HCT116 (cell line): ENCODE measurements at regions not wholly inside any gene's neighbourhood (a gene's known extent, or its start where the extent isn't known, plus 50 kb on each side); places are given as distances from the start of the nearest gene placed in this dataset.
"Not testable (repeated sequence)": the region's sequence is repeated elsewhere in the genome, so short reads cannot be mapped to it uniquely, and the experiment has no call there.

Experiments
- ATAC-seq: fragments of 200-7000 bp; cut with Tn5 transposase; 2 replicates; pipeline ENCODE4 v1.9.1; 2020; ENCODE audit warnings: mild to moderate bottlenecking, moderate library complexity
- BruUV-seq: library from RNA; stranded (reverse); fragments of 400-500 nt; replicated peaks from 2 replicates; lab custom pipeline; 2021; lab: Mats Ljungman, UMichigan
- CTCF ChIA-PET: fragments of 300-600 bp; sonication (Branson Sonifier 250); formaldehyde crosslinking; loops from one replicate; lab custom pipeline; 2021; ENCODE audit warnings: antibody characterized with exemption; lab: Charles Lee
- POLR2A ChIA-PET: fragments of 300-600, 350-600 bp; sonication (Branson Sonifier 250); formaldehyde crosslinking; loops from one replicate; lab custom pipeline; 2021; ENCODE audit warnings: antibody characterized with exemption; lab: Charles Lee
- RAD21 ChIA-PET, 2 experiments: fragments of 300-600 bp; sonication (Branson Sonifier 250); formaldehyde crosslinking; loops; one replicate each; lab custom pipeline; 2023; ENCODE audit warnings: low total read pairs in 2 of 2; ENCODE audit not compliant: uncharacterized antibody in 2 of 2, unreplicated experiment in 2 of 2, low non-redundant PET in 1 of 2; lab: Charles Lee
- DNase-seq: peaks from one replicate; pipeline ENCODE4 v3.0.0-alpha.2; 2010; ENCODE audit warnings: low read depth, low spot score
- H2AFZ ChIP-seq: fragments of 200-600 bp; shearing (Covaris generic), sonication (generic); 2 replicates; pipeline ENCODE4 v1.6.1; 2017; ENCODE audit warnings: low read depth, mixed run types, mixed read lengths, antibody characterized with exemption, low read length; ENCODE audit not compliant: poor library complexity, severe bottlenecking
- H3K27ac ChIP-seq: 2 replicates; pipeline ENCODE4 v1.5.1; 2012; ENCODE audit warnings: low read depth, low read length
- H3K27me3 ChIP-seq: fragments of 200-600 bp; sonication (generic); 2 replicates; pipeline ENCODE4 v1.6.1; 2016; ENCODE audit warnings: mixed run types, low read length, mixed read lengths; ENCODE audit not compliant: insufficient read depth
- H3K36me3 ChIP-seq, 2 experiments: fragments of 200-500 bp in 1 of 2; fragments of 200-600 bp in 1 of 2; sonication (Bioruptor generic) in 1 of 2; sonication (generic) in 1 of 2; 2 replicates each; pipeline versions ENCODE4 v1.5.1 to v1.6.1; 2014 to 2016; ENCODE audit warnings: low read length in 2 of 2, inconsistent platforms in 1 of 2, mixed read lengths in 1 of 2, mixed run types in 1 of 2; ENCODE audit not compliant: insufficient read depth in 2 of 2, control insufficient read depth in 1 of 2
- H3K4me1 ChIP-seq, 2 experiments: fragments of 200-600 bp in 1 of 2; sonication (generic) in 1 of 2; 2 replicates each; pipeline versions ENCODE4 v1.5.1 to v1.6.1; 2012 to 2017; ENCODE audit warnings: low read length in 2 of 2, inconsistent platforms in 1 of 2, mild to moderate bottlenecking in 1 of 2, mixed read lengths in 1 of 2, mixed run types in 1 of 2, moderate library complexity in 1 of 2; ENCODE audit not compliant: insufficient read depth in 2 of 2, control insufficient read depth in 1 of 2
- H3K4me2 ChIP-seq: fragments of 200-600 bp; sonication (generic); 2 replicates; pipeline ENCODE4 v1.6.1; 2017; ENCODE audit warnings: mixed run types, low read length, mixed read lengths
- H3K4me3 ChIP-seq, 2 experiments: fragments of 200-600 bp in 1 of 2; sonication (generic) in 1 of 2; replicated peaks in 1 of 2; 2 replicates each; pipeline ENCODE4 v1.5.1; 2011 to 2016; ENCODE audit warnings: low read length in 2 of 2, control low read depth in 1 of 2, low read depth in 1 of 2, mild to moderate bottlenecking in 1 of 2, mixed read lengths in 1 of 2, mixed run types in 1 of 2
- H3K79me2 ChIP-seq: fragments of 200-600 bp; sonication (generic); 2 replicates; pipeline ENCODE4 v1.6.1; 2017; ENCODE audit warnings: mild to moderate bottlenecking, mixed run types, low read length, moderate library complexity, mixed read lengths; ENCODE audit not compliant: insufficient read depth
- H3K9ac ChIP-seq: fragments of 200-600 bp; sonication (generic); 2 replicates; pipeline ENCODE4 v1.6.1; 2016; ENCODE audit warnings: low read length, mixed read lengths
- H3K9me2 ChIP-seq: fragments of 200-600 bp; sonication (generic), shearing (Covaris generic); 2 replicates; pipeline ENCODE4 v1.6.1; 2017; ENCODE audit warnings: mixed run types, mild to moderate bottlenecking, moderate library complexity; ENCODE audit not compliant: insufficient read depth
- H3K9me3 ChIP-seq, 2 experiments: fragments of 200-500 bp in 1 of 2; fragments of 200-600 bp in 1 of 2; sonication (Bioruptor generic) in 1 of 2; sonication (generic) in 1 of 2; 2 replicates each; pipeline ENCODE4 v1.6.1; 2014 to 2017; ENCODE audit warnings: low read length in 2 of 2, mixed read lengths in 2 of 2, inconsistent platforms in 1 of 2, low read depth in 1 of 2, mild to moderate bottlenecking in 1 of 2, mixed run types in 1 of 2, moderate library complexity in 1 of 2; ENCODE audit not compliant: control insufficient read depth in 1 of 2, insufficient read depth in 1 of 2
- H4K20me1 ChIP-seq: fragments of 200-600 bp; sonication (generic), shearing (Covaris generic); 2 replicates; pipeline ENCODE4 v1.6.1; 2017; ENCODE audit warnings: mixed run types, mild to moderate bottlenecking, moderate library complexity; ENCODE audit not compliant: insufficient read depth
- CBX3 ChIP-seq: IDR thresholded peaks from 2 replicates; pipeline ENCODE4 v1.6.1; 2012; ENCODE audit warnings: low read depth
- ELF1 ChIP-seq: IDR thresholded peaks from 2 replicates; pipeline ENCODE4 v1.6.1; 2012; ENCODE audit warnings: low read depth, borderline replicate concordance
- EZH2 ChIP-seq: fragments of 200-600 bp; sonication (generic); IDR thresholded peaks from 2 replicates; pipeline ENCODE4 v1.6.1; 2017; ENCODE audit warnings: antibody characterized with exemption, mixed run types
- EZH2phosphoT487 ChIP-seq: fragments of 200-600 bp; IDR thresholded peaks from 2 replicates; pipeline ENCODE4 v1.6.1; 2018; ENCODE audit warnings: antibody characterized with exemption, borderline replicate concordance
- FOSL1 ChIP-seq: IDR thresholded peaks from 2 replicates; pipeline ENCODE4 v1.6.1; 2012; ENCODE audit warnings: low read depth
- JUND ChIP-seq: IDR thresholded peaks from 2 replicates; pipeline ENCODE4 v1.6.1; 2012
- TCF7L2 ChIP-seq: IDR thresholded peaks from 2 replicates; pipeline ENCODE4 v1.7.0; 2011; ENCODE audit warnings: borderline replicate concordance, inconsistent platforms; ENCODE audit not compliant: insufficient read depth, insufficient read length; ENCODE audit errors: extremely low read depth
- ZNF274 ChIP-seq: fragments of 200-500 bp; sonication (Bioruptor generic); IDR thresholded peaks from 2 replicates; pipeline ENCODE4 v1.6.1; 2014; ENCODE audit warnings: mild to moderate bottlenecking, low read depth, low read length, inconsistent platforms
- intact Hi-C: fragments of 100-400 bp; cut with micrococcal nuclease; formaldehyde crosslinking; loops from 2 replicates; pipeline ENCODE4 v1.10.0; 2022
- TF ChIP-seq, protein P1 (sequence below), 3 experiments: fragments of 200-600 bp in 1 of 3; sonication (generic) in 1 of 3; IDR thresholded peaks in 2 of 3; conservative IDR thresholded peaks in 1 of 3; 2 replicates each; pipeline ENCODE4 v1.5.1; 2012 to 2017; ENCODE audit warnings: low read depth in 2 of 3, low read length in 2 of 3, antibody characterized with exemption in 1 of 3, borderline replicate concordance in 1 of 3, control low read depth in 1 of 3, mild to moderate bottlenecking in 1 of 3, mixed read lengths in 1 of 3, mixed run types in 1 of 3, moderate library complexity in 1 of 3; ENCODE audit not compliant: insufficient read depth in 1 of 3
- TF ChIP-seq, protein P2 (sequence below): IDR thresholded peaks from 2 replicates; pipeline ENCODE4 v1.6.1; 2012
- TF ChIP-seq, protein P3 (sequence below): IDR thresholded peaks from 2 replicates; pipeline ENCODE4 v1.6.1; 2012; ENCODE audit warnings: low read depth

DNA sequence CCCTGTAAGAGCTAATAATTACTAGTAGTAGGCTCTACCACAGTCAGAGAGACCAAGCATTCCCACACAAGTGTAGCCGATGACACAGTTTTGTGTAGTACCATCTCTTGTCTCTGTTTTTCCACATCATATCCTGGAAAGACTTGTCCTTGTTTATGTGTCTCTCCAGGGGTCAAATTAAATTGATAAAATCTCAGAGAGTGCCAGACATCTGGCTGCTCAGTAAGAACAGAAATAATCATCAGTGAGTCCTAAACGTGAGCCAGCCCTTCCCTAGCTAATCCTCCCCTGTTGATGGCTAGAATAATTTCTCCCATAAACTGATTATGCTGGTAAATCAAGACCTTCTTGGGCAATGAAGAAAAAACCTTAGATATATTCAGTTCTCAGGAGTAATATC, 111.4 kb upstream of the GRAMD1B start:
- POLR2A ChIA-PET = no interaction called here
- no peaks in the 10 kb centered on the region for H3K79me2 ChIP-seq
- no TSS peak for BruUV-seq
- H3K27ac ChIP-seq = no peak overlapping the region
- H4K20me1 ChIP-seq = no peaks in the 10 kb centered on the region
- no peaks in the 10 kb centered on the region for H3K9me3 ChIP-seq
- H3K4me2 ChIP-seq = no peak overlapping the region
- no peak for TF ChIP-seq ELF1
- TF ChIP-seq TCF7L2 = no peak
- TF ChIP-seq, protein P1, sequence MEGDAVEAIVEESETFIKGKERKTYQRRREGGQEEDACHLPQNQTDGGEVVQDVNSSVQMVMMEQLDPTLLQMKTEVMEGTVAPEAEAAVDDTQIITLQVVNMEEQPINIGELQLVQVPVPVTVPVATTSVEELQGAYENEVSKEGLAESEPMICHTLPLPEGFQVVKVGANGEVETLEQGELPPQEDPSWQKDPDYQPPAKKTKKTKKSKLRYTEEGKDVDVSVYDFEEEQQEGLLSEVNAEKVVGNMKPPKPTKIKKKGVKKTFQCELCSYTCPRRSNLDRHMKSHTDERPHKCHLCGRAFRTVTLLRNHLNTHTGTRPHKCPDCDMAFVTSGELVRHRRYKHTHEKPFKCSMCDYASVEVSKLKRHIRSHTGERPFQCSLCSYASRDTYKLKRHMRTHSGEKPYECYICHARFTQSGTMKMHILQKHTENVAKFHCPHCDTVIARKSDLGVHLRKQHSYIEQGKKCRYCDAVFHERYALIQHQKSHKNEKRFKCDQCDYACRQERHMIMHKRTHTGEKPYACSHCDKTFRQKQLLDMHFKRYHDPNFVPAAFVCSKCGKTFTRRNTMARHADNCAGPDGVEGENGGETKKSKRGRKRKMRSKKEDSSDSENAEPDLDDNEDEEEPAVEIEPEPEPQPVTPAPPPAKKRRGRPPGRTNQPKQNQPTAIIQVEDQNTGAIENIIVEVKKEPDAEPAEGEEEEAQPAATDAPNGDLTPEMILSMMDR (IDR thresholded peaks at IDR 0.05 in 2 of 3, conservative IDR thresholded peaks at IDR 0.05 in 1 of 3; ENCODE audit: borderline replicate concordance in 1 of 3, insufficient read depth in 1 of 3, low read depth in 2 of 3, low read length in 2 of 3) = no peak
- TF ChIP-seq FOSL1 = no peak
- TF ChIP-seq, protein P2, sequence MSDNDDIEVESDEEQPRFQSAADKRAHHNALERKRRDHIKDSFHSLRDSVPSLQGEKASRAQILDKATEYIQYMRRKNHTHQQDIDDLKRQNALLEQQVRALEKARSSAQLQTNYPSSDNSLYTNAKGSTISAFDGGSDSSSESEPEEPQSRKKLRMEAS = no peak
- no peak for TF ChIP-seq EZH2
- no peak for TF ChIP-seq ZNF274
- no peak for TF ChIP-seq JUND
- TF ChIP-seq CBX3 = no peak
- TF ChIP-seq EZH2phosphoT487 = no peak
- TF ChIP-seq, protein P3, sequence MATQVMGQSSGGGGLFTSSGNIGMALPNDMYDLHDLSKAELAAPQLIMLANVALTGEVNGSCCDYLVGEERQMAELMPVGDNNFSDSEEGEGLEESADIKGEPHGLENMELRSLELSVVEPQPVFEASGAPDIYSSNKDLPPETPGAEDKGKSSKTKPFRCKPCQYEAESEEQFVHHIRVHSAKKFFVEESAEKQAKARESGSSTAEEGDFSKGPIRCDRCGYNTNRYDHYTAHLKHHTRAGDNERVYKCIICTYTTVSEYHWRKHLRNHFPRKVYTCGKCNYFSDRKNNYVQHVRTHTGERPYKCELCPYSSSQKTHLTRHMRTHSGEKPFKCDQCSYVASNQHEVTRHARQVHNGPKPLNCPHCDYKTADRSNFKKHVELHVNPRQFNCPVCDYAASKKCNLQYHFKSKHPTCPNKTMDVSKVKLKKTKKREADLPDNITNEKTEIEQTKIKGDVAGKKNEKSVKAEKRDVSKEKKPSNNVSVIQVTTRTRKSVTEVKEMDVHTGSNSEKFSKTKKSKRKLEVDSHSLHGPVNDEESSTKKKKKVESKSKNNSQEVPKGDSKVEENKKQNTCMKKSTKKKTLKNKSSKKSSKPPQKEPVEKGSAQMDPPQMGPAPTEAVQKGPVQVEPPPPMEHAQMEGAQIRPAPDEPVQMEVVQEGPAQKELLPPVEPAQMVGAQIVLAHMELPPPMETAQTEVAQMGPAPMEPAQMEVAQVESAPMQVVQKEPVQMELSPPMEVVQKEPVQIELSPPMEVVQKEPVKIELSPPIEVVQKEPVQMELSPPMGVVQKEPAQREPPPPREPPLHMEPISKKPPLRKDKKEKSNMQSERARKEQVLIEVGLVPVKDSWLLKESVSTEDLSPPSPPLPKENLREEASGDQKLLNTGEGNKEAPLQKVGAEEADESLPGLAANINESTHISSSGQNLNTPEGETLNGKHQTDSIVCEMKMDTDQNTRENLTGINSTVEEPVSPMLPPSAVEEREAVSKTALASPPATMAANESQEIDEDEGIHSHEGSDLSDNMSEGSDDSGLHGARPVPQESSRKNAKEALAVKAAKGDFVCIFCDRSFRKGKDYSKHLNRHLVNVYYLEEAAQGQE = no peak
- TF ChIP-seq, all 23 proteins: peak for 0
- Histone ChIP-seq H2AFZ (no peak overlapping the region), H3K4me3 (no peak overlapping the region), H3K9me2 (no peaks in the 10 kb centered on the region), H3K4me1 (no peaks in the 10 kb centered on the region), H3K36me3 (no peaks in the 10 kb centered on the region), H3K27me3 (peaks cover 40% of the 10 kb centered on the region), H3K9ac (no peak overlapping the region)
- intact Hi-C loops = no loop called here
- DNase-seq (no peak), ATAC-seq (no peak)
- RAD21 ChIA-PET = no interaction called here
- CTCF ChIA-PET = no interaction called here

GRCh38 chr11:123318132-123318531, 111.9 kb upstream of the GRAMD1B start:
- H3K36me3 ChIP-seq, H3K4me3 ChIP-seq, H3K9ac ChIP-seq, CTCF ChIA-PET, DNase-seq, BruUV-seq, H4K20me1 ChIP-seq, ATAC-seq, H3K4me2 ChIP-seq, H3K79me2 ChIP-seq, intact Hi-C loops, H3K4me1 ChIP-seq, H3K9me2 ChIP-seq, H3K9me3 ChIP-seq, RAD21 ChIA-PET, H3K27ac ChIP-seq, H2AFZ ChIP-seq: not testable (repeated sequence)
- POLR2A ChIA-PET = interaction anchor here (0.8 kb wide), 1 partner anchor 17 kb away, joined by 9 read pairs; no protein-coding TSS in a partner anchor
- H3K27me3 ChIP-seq = peaks cover 35% of the 10 kb centered on the region
